CD4-positive, alpha-beta T cell (primary cell): ENCODE measurements at regions not wholly inside any gene's neighbourhood (a gene's known extent, or its start where the extent isn't known, plus 50 kb on each side); places are given as distances from the start of the nearest gene placed in this dataset.

ENCODE experiments used
- ATAC-seq: fragments of 200-7000 bp; cut with Tn5 transposase; one replicate; pipeline ENCODE4 v1.10.0; 2022; ENCODE audit warnings: mild to moderate bottlenecking; ENCODE audit not compliant: poor library complexity
- CTCF ChIA-PET: fragments of 350-600 bp; sonication (Branson Sonifier 250); formaldehyde crosslinking; loops from one replicate; lab custom pipeline; 2021; ENCODE audit warnings: antibody characterized with exemption, inconsistent platforms; lab: Charles Lee
- POLR2A ChIA-PET: fragments of 350-600 bp; sonication (Branson Sonifier 250); formaldehyde crosslinking; loops from one replicate; lab custom pipeline; 2021; ENCODE audit warnings: antibody characterized with exemption, inconsistent platforms; lab: Charles Lee
- DNase-seq, 14 experiments: peaks; one replicate each; pipeline ENCODE4 v3.0.0-alpha.2; 2013 to 2020; ENCODE audit warnings: mixed read lengths in 2 of 14
- H3K27ac ChIP-seq, 2 donors: one replicate each; pipeline versions ENCODE4 v1.5.1 to v1.7.0; 2013; ENCODE audit warnings: low read length in 2 of 2, low read depth in 1 of 2, mild to moderate bottlenecking in 1 of 2
- H3K27me3 ChIP-seq, 2 experiments: 1 replicate in 1 of 2; 2 replicates in 1 of 2; pipeline versions ENCODE4 v1.6.1 to v1.7.0; 2013; ENCODE audit warnings: low read length in 2 of 2, control low read depth in 1 of 2, mild to moderate bottlenecking in 1 of 2, moderate library complexity in 1 of 2; ENCODE audit not compliant: insufficient read depth in 2 of 2, control insufficient read depth in 1 of 2
- H3K36me3 ChIP-seq: one replicate; pipeline ENCODE4 v1.6.1; 2013; ENCODE audit warnings: low read length, control low read depth; ENCODE audit not compliant: insufficient read depth
- H3K4me1 ChIP-seq: one replicate; pipeline ENCODE4 v1.6.1; 2013; ENCODE audit warnings: low read length, control low read depth; ENCODE audit not compliant: insufficient read depth
- H3K4me3 ChIP-seq: one replicate; pipeline ENCODE4 v1.5.1; 2013; ENCODE audit warnings: mild to moderate bottlenecking, low read length, moderate library complexity
- H3K9me3 ChIP-seq, 2 experiments: 1 replicate in 1 of 2; 2 replicates in 1 of 2; pipeline versions ENCODE4 v1.6.1 to v1.7.0; 2013; ENCODE audit warnings: low read length in 2 of 2, mild to moderate bottlenecking in 2 of 2, control low read depth in 1 of 2, moderate library complexity in 1 of 2; ENCODE audit not compliant: control insufficient read depth in 1 of 2, insufficient read depth in 1 of 2
- H3K27ac Mint-ChIP-seq: one replicate; pipeline ENCODE4 v1.8.0; 2020; ENCODE audit warnings: mixed read lengths
- H3K27me3 Mint-ChIP-seq: one replicate; pipeline ENCODE4 v1.8.0; 2021; ENCODE audit warnings: mixed read lengths
- H3K36me3 Mint-ChIP-seq: one replicate; pipeline ENCODE4 v1.8.0; 2021; ENCODE audit warnings: low read depth, mixed read lengths
- H3K4me1 Mint-ChIP-seq: one replicate; pipeline ENCODE4 v1.8.0; 2021; ENCODE audit warnings: low read depth, mixed read lengths
- H3K4me3 Mint-ChIP-seq: one replicate; pipeline ENCODE4 v1.8.0; 2020; ENCODE audit warnings: mild to moderate bottlenecking, mixed read lengths
- H3K9me3 Mint-ChIP-seq: one replicate; pipeline ENCODE4 v1.8.0; 2020; ENCODE audit warnings: mixed read lengths
- intact Hi-C, 2 experiments: fragments of 100-400 bp; cut with DNase I in 1 of 2; cut with micrococcal nuclease in 1 of 2; formaldehyde crosslinking; loops; one replicate each; pipeline versions ENCODE4 v1.15.1 to v1.9.0; 2023 to 2025; cut with DNase I, micrococcal nuclease
- TF ChIP-seq, protein P1 (sequence below): fragments of 200-600 bp; IDR thresholded peaks from one replicate; pipeline ENCODE4 v1.8.0; 2022; ENCODE audit warnings: antibody characterized with exemption, mild to moderate bottlenecking

GRCh38 chr1:93733340-93733739 lies 51.7 kb upstream of the BCAR3 start:
- POLR2A ChIA-PET = no interaction called here
- Mint-ChIP-seq H3K4me1 (no peaks in the 10 kb centered on the region), H3K4me3 (no peak overlapping the region), H3K36me3 (no peaks in the 10 kb centered on the region), H3K27ac (no peak overlapping the region), H3K27me3 (no peaks in the 10 kb centered on the region), H3K9me3 (no peaks in the 10 kb centered on the region)
- no peaks in the 10 kb centered on the region for H3K4me1 ChIP-seq
- no peak overlapping the region for H3K4me3 ChIP-seq
- no peaks in the 10 kb centered on the region for H3K9me3 ChIP-seq
- CTCF ChIA-PET = no interaction called here
- H3K27ac ChIP-seq = no peak overlapping the region
- no peaks in the 10 kb centered on the region for H3K36me3 ChIP-seq
- DNase-seq (no peak), ATAC-seq (no peak)
- no peaks in the 10 kb centered on the region for H3K27me3 ChIP-seq
- intact Hi-C loops = no loop called here
- TF ChIP-seq, protein P1, sequence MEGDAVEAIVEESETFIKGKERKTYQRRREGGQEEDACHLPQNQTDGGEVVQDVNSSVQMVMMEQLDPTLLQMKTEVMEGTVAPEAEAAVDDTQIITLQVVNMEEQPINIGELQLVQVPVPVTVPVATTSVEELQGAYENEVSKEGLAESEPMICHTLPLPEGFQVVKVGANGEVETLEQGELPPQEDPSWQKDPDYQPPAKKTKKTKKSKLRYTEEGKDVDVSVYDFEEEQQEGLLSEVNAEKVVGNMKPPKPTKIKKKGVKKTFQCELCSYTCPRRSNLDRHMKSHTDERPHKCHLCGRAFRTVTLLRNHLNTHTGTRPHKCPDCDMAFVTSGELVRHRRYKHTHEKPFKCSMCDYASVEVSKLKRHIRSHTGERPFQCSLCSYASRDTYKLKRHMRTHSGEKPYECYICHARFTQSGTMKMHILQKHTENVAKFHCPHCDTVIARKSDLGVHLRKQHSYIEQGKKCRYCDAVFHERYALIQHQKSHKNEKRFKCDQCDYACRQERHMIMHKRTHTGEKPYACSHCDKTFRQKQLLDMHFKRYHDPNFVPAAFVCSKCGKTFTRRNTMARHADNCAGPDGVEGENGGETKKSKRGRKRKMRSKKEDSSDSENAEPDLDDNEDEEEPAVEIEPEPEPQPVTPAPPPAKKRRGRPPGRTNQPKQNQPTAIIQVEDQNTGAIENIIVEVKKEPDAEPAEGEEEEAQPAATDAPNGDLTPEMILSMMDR = no peak

GRCh38 chr1:93732514-93732913 lies 50.9 kb upstream of the BCAR3 start:
- Histone ChIP-seq H3K27ac (no peak overlapping the region), H3K4me3 (no peak overlapping the region), H3K27me3 (no peaks in the 10 kb centered on the region), H3K9me3 (no peaks in the 10 kb centered on the region), H3K36me3 (no peaks in the 10 kb centered on the region), H3K4me1 (no peaks in the 10 kb centered on the region)
- Mint-ChIP-seq H3K27ac (no peak overlapping the region), H3K9me3 (no peaks in the 10 kb centered on the region), H3K36me3 (no peaks in the 10 kb centered on the region), H3K4me3 (no peak overlapping the region), H3K4me1 (no peaks in the 10 kb centered on the region), H3K27me3 (no peaks in the 10 kb centered on the region)
- ChIA-PET POLR2A (no interaction called here), CTCF (no interaction called here)
- DNase-seq (no peak), ATAC-seq (no peak)
- TF ChIP-seq, protein P1 = no peak
- intact Hi-C loops = no loop called here
